CD14-positive monocyte (primary cell): ENCODE measurements at regions not wholly inside any gene's neighbourhood (a gene's known extent, or its start where the extent isn't known, plus 50 kb on each side); places are given as distances from the start of the nearest gene placed in this dataset.

Experiments used
- DNase-seq, 3 donors: peaks; one replicate each; pipeline ENCODE4 v3.0.0-alpha.2; 2011 to 2022
- H2AFZ ChIP-seq: 2 replicates; pipeline ENCODE4 v1.6.0; 2012; ENCODE audit warnings: mild to moderate bottlenecking, low read depth, low read length, inconsistent platforms; ENCODE audit not compliant: insufficient read depth, poor library complexity, severe bottlenecking
- H3K27ac ChIP-seq, 2 donors: 1 replicate in 1 of 2; 2 replicates in 1 of 2; pipeline ENCODE4 v1.5.1; 2012 to 2013; ENCODE audit warnings: low read length in 2 of 2, control low read depth in 1 of 2, inconsistent platforms in 1 of 2, low read depth in 1 of 2, mild to moderate bottlenecking in 1 of 2
- H3K27me3 ChIP-seq, 2 donors: one replicate each; pipeline versions ENCODE4 v1.6.0 to v1.6.1; 2011 to 2013; ENCODE audit warnings: low read length in 2 of 2; ENCODE audit not compliant: control insufficient read depth in 2 of 2, insufficient read depth in 2 of 2
- H3K36me3 ChIP-seq, 2 donors: replicated peaks in 1 of 2; 1 replicate in 1 of 2; 2 replicates in 1 of 2; pipeline versions ENCODE4 v1.5.1 to v1.6.1; 2012 to 2013; ENCODE audit warnings: low read length in 2 of 2, control low read depth in 1 of 2, inconsistent platforms in 1 of 2, mild to moderate bottlenecking in 1 of 2; ENCODE audit not compliant: insufficient read depth in 2 of 2, control insufficient read depth in 1 of 2
- H3K4me1 ChIP-seq, 2 donors: 1 replicate in 1 of 2; 2 replicates in 1 of 2; pipeline versions ENCODE4 v1.5.1 to v1.6.1; 2012 to 2013; ENCODE audit warnings: low read length in 2 of 2, control low read depth in 1 of 2, inconsistent platforms in 1 of 2, mild to moderate bottlenecking in 1 of 2, moderate library complexity in 1 of 2; ENCODE audit not compliant: insufficient read depth in 2 of 2, control insufficient read depth in 1 of 2
- H3K4me2 ChIP-seq: replicated peaks from 2 replicates; pipeline ENCODE3; 2012; ENCODE audit warnings: low read length, moderate library complexity, mild to moderate bottlenecking; ENCODE audit not compliant: poor library complexity, severe bottlenecking; ENCODE audit errors: extremely low read depth
- H3K4me3 ChIP-seq, 3 experiments: fragments of 200-600 bp in 1 of 3; sonication (generic) in 1 of 3; replicated peaks in 1 of 3; 1 replicate in 2 of 3; 2 replicates in 1 of 3; pipeline ENCODE4 v1.5.1; 2011 to 2013; ENCODE audit warnings: low read length in 3 of 3, mild to moderate bottlenecking in 3 of 3, control low read depth in 2 of 3, low read depth in 2 of 3, inconsistent platforms in 1 of 3, moderate library complexity in 1 of 3
- H3K79me2 ChIP-seq: 2 replicates; pipeline ENCODE4 v1.6.0; 2012; ENCODE audit warnings: mild to moderate bottlenecking, control low read depth, inconsistent platforms, low read length, moderate library complexity; ENCODE audit not compliant: insufficient read depth
- H3K9ac ChIP-seq: 2 replicates; pipeline ENCODE4 v1.6.0; 2017; ENCODE audit warnings: low read length, mild to moderate bottlenecking; ENCODE audit not compliant: insufficient read depth, poor library complexity, severe bottlenecking
- H3K9me3 ChIP-seq, 2 donors: replicated peaks in 1 of 2; 1 replicate in 1 of 2; 2 replicates in 1 of 2; pipeline versions ENCODE4 v1.5.1 to v1.6.1; 2012 to 2013; ENCODE audit warnings: low read length in 2 of 2, control low read depth in 1 of 2; ENCODE audit not compliant: control insufficient read depth in 1 of 2, insufficient read depth in 1 of 2
- H4K20me1 ChIP-seq: 2 replicates; pipeline ENCODE4 v1.6.0; 2012; ENCODE audit warnings: mild to moderate bottlenecking, low read length, control low read depth, moderate library complexity; ENCODE audit not compliant: insufficient read depth
- H3K27ac Mint-ChIP-seq, 7 donors: one replicate each; pipeline ENCODE4 v1.8.0; 2020; ENCODE audit warnings: mild to moderate bottlenecking in 7 of 7, mixed read lengths in 7 of 7, moderate library complexity in 6 of 7, inconsistent platforms in 2 of 7
- H3K27me3 Mint-ChIP-seq, 3 donors: one replicate each; pipeline ENCODE4 v1.8.0; 2021 to 2022; ENCODE audit warnings: low read depth in 3 of 3, mild to moderate bottlenecking in 3 of 3, mixed read lengths in 3 of 3, moderate library complexity in 3 of 3, inconsistent platforms in 1 of 3
- H3K36me3 Mint-ChIP-seq, 2 donors: one replicate each; pipeline ENCODE4 v1.8.0; 2020; ENCODE audit warnings: mixed read lengths in 2 of 2, inconsistent platforms in 1 of 2, mild to moderate bottlenecking in 1 of 2
- H3K4me1 Mint-ChIP-seq: one replicate; pipeline ENCODE4 v1.8.0; 2020; ENCODE audit warnings: mild to moderate bottlenecking, mixed read lengths
- H3K4me3 Mint-ChIP-seq, 2 donors: one replicate each; pipeline ENCODE4 v1.8.0; 2020; ENCODE audit warnings: mild to moderate bottlenecking in 2 of 2, mixed read lengths in 2 of 2, moderate library complexity in 1 of 2
- H3K9me3 Mint-ChIP-seq, 7 donors: one replicate each; pipeline ENCODE4 v1.8.0; 2020 to 2022; ENCODE audit warnings: mixed read lengths in 7 of 7, mild to moderate bottlenecking in 6 of 7, moderate library complexity in 6 of 7, inconsistent platforms in 2 of 7
- WGBS: methylation state at CpG from one replicate; pipeline ENCODE4 v1.1.5; 2013; ENCODE audit warnings: missing lambda C conversion rate; ENCODE audit not compliant: insufficient coverage; 5-methylcytosine and 5-hydroxymethylcytosine counted together
- intact Hi-C, 2 donors: fragments of 100-400 bp; cut with micrococcal nuclease; formaldehyde crosslinking; loops; one replicate each; pipeline versions ENCODE4 v1.15.0 to v1.15.1; 2023
- TF ChIP-seq, protein P1 (sequence below): fragments of 200-600 bp; IDR thresholded peaks from one replicate; pipeline ENCODE4 v1.8.0; 2022; ENCODE audit warnings: antibody characterized with exemption, mild to moderate bottlenecking

DNA sequence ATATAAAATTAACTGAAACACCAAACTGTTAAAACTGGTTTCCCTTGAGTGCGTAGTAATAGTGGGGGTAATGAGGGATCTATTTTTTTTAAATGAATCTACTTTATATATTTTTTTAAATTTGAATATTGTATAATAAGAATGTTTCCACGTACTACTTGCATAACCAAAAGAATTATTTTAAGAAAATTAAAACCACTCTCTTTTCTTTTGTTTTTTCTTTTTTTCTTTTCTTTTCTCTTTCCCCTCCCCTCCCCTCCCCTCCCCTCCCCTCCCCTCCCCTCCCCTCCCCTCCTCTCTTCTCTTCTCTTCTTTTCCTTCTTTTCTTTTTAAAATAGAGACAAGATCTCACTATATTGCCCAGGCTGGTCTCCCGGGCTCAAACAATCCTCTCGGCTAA, 166.9 kb upstream of the MID1 start:
- H3K36me3 ChIP-seq = no peaks in the 10 kb centered on the region
- no peaks in the 10 kb centered on the region for H3K4me1 ChIP-seq
- Mint-ChIP-seq H3K27me3 (peaks cover 0 to 3% (median 0%) of the 10 kb centered on the region in 3 donors), H3K4me3 (no peak overlapping the region), H3K27ac (no peak overlapping the region), H3K9me3 (peaks cover 0 to 2% (median 0%) of the 10 kb centered on the region in 7 donors), H3K36me3 (no peaks in the 10 kb centered on the region), H3K4me1 (no peaks in the 10 kb centered on the region)
- no peak for DNase-seq
- no peak overlapping the region for H3K27ac ChIP-seq
- no peak overlapping the region for H2AFZ ChIP-seq
- no peaks in the 10 kb centered on the region for H3K27me3 ChIP-seq
- H3K4me3 ChIP-seq = no peak overlapping the region
- TF ChIP-seq, protein P1, sequence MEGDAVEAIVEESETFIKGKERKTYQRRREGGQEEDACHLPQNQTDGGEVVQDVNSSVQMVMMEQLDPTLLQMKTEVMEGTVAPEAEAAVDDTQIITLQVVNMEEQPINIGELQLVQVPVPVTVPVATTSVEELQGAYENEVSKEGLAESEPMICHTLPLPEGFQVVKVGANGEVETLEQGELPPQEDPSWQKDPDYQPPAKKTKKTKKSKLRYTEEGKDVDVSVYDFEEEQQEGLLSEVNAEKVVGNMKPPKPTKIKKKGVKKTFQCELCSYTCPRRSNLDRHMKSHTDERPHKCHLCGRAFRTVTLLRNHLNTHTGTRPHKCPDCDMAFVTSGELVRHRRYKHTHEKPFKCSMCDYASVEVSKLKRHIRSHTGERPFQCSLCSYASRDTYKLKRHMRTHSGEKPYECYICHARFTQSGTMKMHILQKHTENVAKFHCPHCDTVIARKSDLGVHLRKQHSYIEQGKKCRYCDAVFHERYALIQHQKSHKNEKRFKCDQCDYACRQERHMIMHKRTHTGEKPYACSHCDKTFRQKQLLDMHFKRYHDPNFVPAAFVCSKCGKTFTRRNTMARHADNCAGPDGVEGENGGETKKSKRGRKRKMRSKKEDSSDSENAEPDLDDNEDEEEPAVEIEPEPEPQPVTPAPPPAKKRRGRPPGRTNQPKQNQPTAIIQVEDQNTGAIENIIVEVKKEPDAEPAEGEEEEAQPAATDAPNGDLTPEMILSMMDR = no peak
- no peak overlapping the region for H3K9ac ChIP-seq
- H3K9me3 ChIP-seq = no peaks in the 10 kb centered on the region
- intact Hi-C loops = no loop called here
- H4K20me1 ChIP-seq = no peaks in the 10 kb centered on the region
- no peak overlapping the region for H3K4me2 ChIP-seq
- no CpG with 5 or more reads among the region's 4 CpGs for WGBS
- no peaks in the 10 kb centered on the region for H3K79me2 ChIP-seq

DNA sequence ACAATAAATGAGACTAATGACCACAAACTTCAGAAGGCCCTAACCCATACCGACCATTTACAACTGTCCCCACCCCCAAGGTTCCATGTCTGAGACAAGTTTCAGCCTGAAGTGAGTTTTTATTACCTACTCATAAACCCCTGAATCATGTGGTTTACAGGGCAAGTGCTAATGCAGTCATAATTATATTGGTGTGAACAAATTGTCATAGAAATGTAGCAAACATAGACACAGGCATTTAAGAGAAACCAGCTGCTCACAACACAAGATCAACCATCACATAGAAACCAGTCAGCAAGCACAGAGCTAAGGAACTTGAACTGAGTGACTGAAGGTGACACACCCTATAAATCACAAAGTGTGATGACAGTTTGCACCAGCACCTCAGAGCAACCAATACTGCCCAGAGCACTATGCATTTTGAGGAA, 173.8 kb upstream of the MID1 start:
- Mint-ChIP-seq H3K27me3 (peaks cover 2 to 3% (median 2%) of the 10 kb centered on the region in 3 donors), H3K9me3 (peaks cover 0 to 2% (median 0%) of the 10 kb centered on the region in 7 donors), H3K4me3 (no peak overlapping the region), H3K36me3 (no peaks in the 10 kb centered on the region), H3K4me1 (no peaks in the 10 kb centered on the region), H3K27ac (no peak overlapping the region)
- H3K4me2 ChIP-seq = no peak overlapping the region
- no peaks in the 10 kb centered on the region for H3K79me2 ChIP-seq
- no peak overlapping the region for H3K27ac ChIP-seq
- no peak overlapping the region for H2AFZ ChIP-seq
- H3K27me3 ChIP-seq = no peaks in the 10 kb centered on the region
- no peak overlapping the region for H3K9ac ChIP-seq
- TF ChIP-seq, protein P1 = no peak
- no peaks in the 10 kb centered on the region for H3K36me3 ChIP-seq
- H3K4me1 ChIP-seq = no peaks in the 10 kb centered on the region
- no peak overlapping the region for H3K4me3 ChIP-seq
- H3K9me3 ChIP-seq = no peaks in the 10 kb centered on the region
- no peak for DNase-seq
- intact Hi-C loops = no loop called here
- no CpG with 5 or more reads among the region's 1 CpG for WGBS
- no peaks in the 10 kb centered on the region for H4K20me1 ChIP-seq
